GM12878 (cell line): ENCODE measurements at regions not wholly inside any gene's neighbourhood (a gene's known extent, or its start where the extent isn't known, plus 50 kb on each side); places are given as distances from the start of the nearest gene placed in this dataset.

Experiments used
- BHLHE40 ChIP-seq, 2 experiments: fragments of 450-650 bp in 1 of 2; IDR thresholded peaks; 2 replicates each; pipeline ENCODE4 v1.6.1; 2011 to 2017; ENCODE audit warnings: low read depth in 2 of 2, borderline replicate concordance in 1 of 2, improper control_type of control experiment in 1 of 2, low read length in 1 of 2, mild to moderate bottlenecking in 1 of 2
- BRCA1 ChIP-seq: IDR thresholded peaks from 2 replicates; pipeline ENCODE4 v1.6.1; 2011; ENCODE audit warnings: low read depth, low read length, improper control_type of control experiment
- CTCF ChIP-seq, 3 experiments: IDR thresholded peaks in 2 of 3; conservative IDR thresholded peaks in 1 of 3; 2 replicates each; pipeline ENCODE4 v1.5.1; 2011; ENCODE audit warnings: low read depth in 3 of 3, low read length in 3 of 3, mild to moderate bottlenecking in 3 of 3, control low read depth in 2 of 3, moderate library complexity in 2 of 3, inconsistent platforms in 1 of 3, mixed read lengths in 1 of 3; ENCODE audit not compliant: control insufficient read depth in 2 of 3, insufficient read depth in 1 of 3; ENCODE audit errors: extremely low read depth in 1 of 3
- EP300 ChIP-seq, 2 experiments: fragments of 150-350 bp in 1 of 2; IDR thresholded peaks; 2 replicates each; pipeline ENCODE4 v1.6.1; 2011 to 2012; ENCODE audit warnings: low read depth in 2 of 2, low read length in 2 of 2, borderline replicate concordance in 1 of 2, improper control_type of control experiment in 1 of 2, inconsistent platforms in 1 of 2; ENCODE audit not compliant: control insufficient read depth in 1 of 2
- KAT2A ChIP-seq: conservative IDR thresholded peaks from 2 replicates; pipeline ENCODE4 v1.6.1; 2011; ENCODE audit warnings: low read depth, low read length; ENCODE audit not compliant: control insufficient read depth
- POLR2AphosphoS5 ChIP-seq: IDR thresholded peaks from 2 replicates; pipeline ENCODE4 v1.6.1; 2011; ENCODE audit warnings: mild to moderate bottlenecking, low read length, inconsistent platforms
- RFX5 ChIP-seq: IDR thresholded peaks from 2 replicates; pipeline ENCODE4 v1.6.1; 2011; ENCODE audit warnings: low read depth, low read length, improper control_type of control experiment
- SMC3 ChIP-seq: IDR thresholded peaks from 2 replicates; pipeline ENCODE4 v1.6.1; 2011; ENCODE audit warnings: low read length, improper control_type of control experiment, borderline replicate concordance
- ZNF592 ChIP-seq: fragments of 450-650 bp; IDR thresholded peaks from 2 replicates; pipeline ENCODE4 v1.6.1; 2017; ENCODE audit warnings: mild to moderate bottlenecking, moderate library complexity
- TF ChIP-seq, protein P1 (sequence below): IDR thresholded peaks from 2 replicates; pipeline ENCODE4 v1.6.1; 2012; ENCODE audit warnings: improper control_type of control experiment, low read depth, low read length; ENCODE audit not compliant: insufficient replicate concordance

- TF ChIP-seq POLR2AphosphoS5 (no peak), CTCF (IDR thresholded peaks at IDR 0.05 in 2 of 3, conservative IDR thresholded peaks at IDR 0.05 in 1 of 3; ENCODE audit: control insufficient read depth in 2 of 3, extremely low read depth in 1 of 3, insufficient read depth in 1 of 3, low read depth in 3 of 3, low read length in 3 of 3) (no peak), KAT2A (no peak), BHLHE40 (IDR thresholded peaks at IDR 0.05; ENCODE audit: borderline replicate concordance in 1 of 2, low read depth in 2 of 2, low read length in 1 of 2) (no peak), BRCA1 (no peak), RFX5 (no peak), SMC3 (no peak), ZNF592 (no peak), EP300 (IDR thresholded peaks at IDR 0.05; ENCODE audit: borderline replicate concordance in 1 of 2, control insufficient read depth in 1 of 2, low read depth in 2 of 2, low read length in 2 of 2) (no peak)
- TF ChIP-seq, protein P1, sequence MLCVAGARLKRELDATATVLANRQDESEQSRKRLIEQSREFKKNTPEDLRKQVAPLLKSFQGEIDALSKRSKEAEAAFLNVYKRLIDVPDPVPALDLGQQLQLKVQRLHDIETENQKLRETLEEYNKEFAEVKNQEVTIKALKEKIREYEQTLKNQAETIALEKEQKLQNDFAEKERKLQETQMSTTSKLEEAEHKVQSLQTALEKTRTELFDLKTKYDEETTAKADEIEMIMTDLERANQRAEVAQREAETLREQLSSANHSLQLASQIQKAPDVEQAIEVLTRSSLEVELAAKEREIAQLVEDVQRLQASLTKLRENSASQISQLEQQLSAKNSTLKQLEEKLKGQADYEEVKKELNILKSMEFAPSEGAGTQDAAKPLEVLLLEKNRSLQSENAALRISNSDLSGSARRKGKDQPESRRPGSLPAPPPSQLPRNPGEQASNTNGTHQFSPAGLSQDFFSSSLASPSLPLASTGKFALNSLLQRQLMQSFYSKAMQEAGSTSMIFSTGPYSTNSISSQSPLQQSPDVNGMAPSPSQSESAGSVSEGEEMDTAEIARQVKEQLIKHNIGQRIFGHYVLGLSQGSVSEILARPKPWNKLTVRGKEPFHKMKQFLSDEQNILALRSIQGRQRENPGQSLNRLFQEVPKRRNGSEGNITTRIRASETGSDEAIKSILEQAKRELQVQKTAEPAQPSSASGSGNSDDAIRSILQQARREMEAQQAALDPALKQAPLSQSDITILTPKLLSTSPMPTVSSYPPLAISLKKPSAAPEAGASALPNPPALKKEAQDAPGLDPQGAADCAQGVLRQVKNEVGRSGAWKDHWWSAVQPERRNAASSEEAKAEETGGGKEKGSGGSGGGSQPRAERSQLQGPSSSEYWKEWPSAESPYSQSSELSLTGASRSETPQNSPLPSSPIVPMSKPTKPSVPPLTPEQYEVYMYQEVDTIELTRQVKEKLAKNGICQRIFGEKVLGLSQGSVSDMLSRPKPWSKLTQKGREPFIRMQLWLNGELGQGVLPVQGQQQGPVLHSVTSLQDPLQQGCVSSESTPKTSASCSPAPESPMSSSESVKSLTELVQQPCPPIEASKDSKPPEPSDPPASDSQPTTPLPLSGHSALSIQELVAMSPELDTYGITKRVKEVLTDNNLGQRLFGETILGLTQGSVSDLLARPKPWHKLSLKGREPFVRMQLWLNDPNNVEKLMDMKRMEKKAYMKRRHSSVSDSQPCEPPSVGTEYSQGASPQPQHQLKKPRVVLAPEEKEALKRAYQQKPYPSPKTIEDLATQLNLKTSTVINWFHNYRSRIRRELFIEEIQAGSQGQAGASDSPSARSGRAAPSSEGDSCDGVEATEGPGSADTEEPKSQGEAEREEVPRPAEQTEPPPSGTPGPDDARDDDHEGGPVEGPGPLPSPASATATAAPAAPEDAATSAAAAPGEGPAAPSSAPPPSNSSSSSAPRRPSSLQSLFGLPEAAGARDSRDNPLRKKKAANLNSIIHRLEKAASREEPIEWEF: no peak
Measured at GRCh38 chr10:53572799-53573198, 800.2 kb upstream of the MBL2 start.
